ENCODE measurements at regions not wholly inside any gene's neighbourhood (a gene's known extent, or its start where the extent isn't known, plus 50 kb on each side); places are given as distances from the start of the nearest gene placed in this dataset.

DNA sequence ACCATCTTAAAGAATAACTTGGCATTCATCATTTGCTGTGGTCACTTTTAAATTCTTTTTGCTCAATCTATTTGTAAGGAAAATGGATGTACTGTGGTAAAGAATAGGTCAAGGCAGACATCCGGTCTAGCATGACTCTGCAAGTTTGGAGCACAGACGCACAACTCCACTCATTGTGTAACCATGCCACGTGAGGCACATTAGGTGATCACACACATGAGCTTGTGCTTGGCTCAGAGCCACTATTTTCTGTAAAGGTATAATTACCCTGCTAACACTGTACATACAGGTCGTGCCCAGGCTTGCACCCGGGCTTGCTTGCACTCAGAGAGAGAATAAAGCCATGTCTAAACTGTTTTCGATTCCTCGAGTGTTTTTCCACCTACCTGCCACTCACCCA is 1289.1 kb upstream of the ADGRB3 start:
- Histone ChIP-seq H3K79me2 (ENCODE audit: low read length) (no peaks in the 10 kb centered on the region), H3K27me3 (replicated peaks; ENCODE audit: insufficient read depth, low read length) (no peaks in the 10 kb centered on the region), H3F3A (ENCODE audit: insufficient read depth, low read length) (no peaks in the 10 kb centered on the region), H3K36me3 (replicated peaks; ENCODE audit: insufficient read depth, low read length) (no peaks in the 10 kb centered on the region), H3K4me2 (ENCODE audit: low read depth, low read length) (no peak overlapping the region), H3K4me1 (ENCODE audit: low read length) (no peaks in the 10 kb centered on the region), H4K20me1 (ENCODE audit: insufficient read depth, low read length) (no peaks in the 10 kb centered on the region), H3K9me2 (replicated peaks; ENCODE audit: insufficient read depth, low read length) (no peaks in the 10 kb centered on the region; the same call in 1 of the 2 replicates), H3K9me3 (replicated peaks; ENCODE audit: insufficient read depth, low read length) (no peaks in the 10 kb centered on the region), H2AFZ (ENCODE audit: low read length) (no peak overlapping the region), H3K9ac (ENCODE audit: low read length) (no peak overlapping the region), H3K4me3 (ENCODE audit: low read length) (no peak overlapping the region), H3K27ac (ENCODE audit: low read length) (no peak overlapping the region)
- TF ChIP-seq EZH2 (optimal IDR thresholded peaks at IDR 0.05; ENCODE audit: low read depth, low read length) (no peak), CTCF (IDR thresholded peaks at IDR 0.05; ENCODE audit: low read length) (no peak), EZH2phosphoT487 (IDR thresholded peaks at IDR 0.05; ENCODE audit: low read length) (no peak)
- no peak for DNase-seq

DNA sequence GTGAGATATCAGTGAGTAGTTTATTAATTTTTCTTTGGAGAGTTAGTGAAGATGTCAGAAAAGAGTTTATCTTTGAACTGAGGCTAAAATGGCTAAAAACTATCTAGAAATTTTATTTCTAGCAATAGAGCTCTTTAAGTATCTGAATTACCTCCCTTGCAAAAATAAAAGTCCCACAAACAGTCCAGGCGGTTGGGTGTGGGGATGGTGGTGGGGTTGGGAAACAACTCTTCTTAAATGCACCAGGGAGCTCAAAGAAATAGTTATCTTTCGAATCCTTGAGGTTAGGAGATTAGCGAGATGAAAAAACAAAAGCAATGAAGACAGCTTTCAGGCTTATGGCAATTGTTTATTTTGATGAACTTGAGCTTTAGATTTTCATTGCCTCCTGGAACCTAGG is 1299.1 kb upstream of the ADGRB3 start:
- no peaks in the 10 kb centered on the region for H4K20me1 ChIP-seq (ENCODE audit: insufficient read depth, low read length)
- no peaks in the 10 kb centered on the region for H3K27me3 ChIP-seq (replicated peaks; ENCODE audit: insufficient read depth, low read length)
- H2AFZ ChIP-seq (ENCODE audit: low read length): no peak overlapping the region
- H3K9ac ChIP-seq (ENCODE audit: low read length): no peak overlapping the region
- no peaks in the 10 kb centered on the region for H3K9me3 ChIP-seq (replicated peaks; ENCODE audit: insufficient read depth, low read length)
- H3K4me1 ChIP-seq (ENCODE audit: low read length): no peaks in the 10 kb centered on the region
- no peak overlapping the region for H3K4me3 ChIP-seq (ENCODE audit: low read length)
- no peaks in the 10 kb centered on the region for H3F3A ChIP-seq (ENCODE audit: insufficient read depth, low read length)
- H3K9me2 ChIP-seq (replicated peaks; ENCODE audit: insufficient read depth, low read length): no peaks in the 10 kb centered on the region
- H3K27ac ChIP-seq (ENCODE audit: low read length): no peak overlapping the region
- H3K4me2 ChIP-seq (ENCODE audit: low read depth, low read length): no peak overlapping the region
- no peak for TF ChIP-seq CTCF (IDR thresholded peaks at IDR 0.05; ENCODE audit: low read length)
- no peak for TF ChIP-seq EZH2phosphoT487 (IDR thresholded peaks at IDR 0.05; ENCODE audit: low read length)
- TF ChIP-seq EZH2 (optimal IDR thresholded peaks at IDR 0.05; ENCODE audit: low read depth, low read length): no peak
- H3K79me2 ChIP-seq (ENCODE audit: low read length): no peaks in the 10 kb centered on the region
- no peak for DNase-seq
- H3K36me3 ChIP-seq (replicated peaks; ENCODE audit: insufficient read depth, low read length): no peaks in the 10 kb centered on the region

DNA sequence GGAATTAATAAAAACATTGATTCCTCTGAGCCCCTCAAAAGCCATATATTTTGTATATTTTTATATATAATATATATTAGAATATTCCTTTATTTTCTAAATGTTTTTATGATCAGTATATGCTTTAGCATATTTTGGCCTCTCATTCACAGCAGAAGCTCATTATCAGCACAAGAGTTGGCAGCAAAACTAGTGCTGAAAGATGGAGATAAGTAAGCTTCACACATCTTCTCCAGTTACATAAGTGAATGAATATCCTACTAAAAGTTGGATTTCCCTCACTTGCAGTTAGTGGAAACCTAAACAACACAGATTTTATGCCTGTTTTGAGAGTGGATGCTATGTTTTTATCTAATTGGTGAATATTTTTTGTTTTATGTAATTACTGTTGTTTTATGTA is 1303.8 kb upstream of the ADGRB3 start:
- no peaks in the 10 kb centered on the region for H3K9me2 ChIP-seq (replicated peaks; ENCODE audit: insufficient read depth, low read length)
- H3K27ac ChIP-seq (ENCODE audit: low read length): no peak overlapping the region
- H3K79me2 ChIP-seq (ENCODE audit: low read length): no peaks in the 10 kb centered on the region
- H4K20me1 ChIP-seq (ENCODE audit: insufficient read depth, low read length): no peaks in the 10 kb centered on the region
- H3K27me3 ChIP-seq (replicated peaks; ENCODE audit: insufficient read depth, low read length): no peaks in the 10 kb centered on the region
- H3K4me2 ChIP-seq (ENCODE audit: low read depth, low read length): no peak overlapping the region
- no peak overlapping the region for H3K4me3 ChIP-seq (ENCODE audit: low read length)
- H3F3A ChIP-seq (ENCODE audit: insufficient read depth, low read length): no peaks in the 10 kb centered on the region
- no peak for DNase-seq
- H3K9me3 ChIP-seq (replicated peaks; ENCODE audit: insufficient read depth, low read length): no peaks in the 10 kb centered on the region
- no peak overlapping the region for H3K9ac ChIP-seq (ENCODE audit: low read length)
- no peaks in the 10 kb centered on the region for H3K36me3 ChIP-seq (replicated peaks; ENCODE audit: insufficient read depth, low read length)
- no peak overlapping the region for H2AFZ ChIP-seq (ENCODE audit: low read length)
- TF ChIP-seq EZH2phosphoT487 (IDR thresholded peaks at IDR 0.05; ENCODE audit: low read length): no peak
- no peak for TF ChIP-seq EZH2 (optimal IDR thresholded peaks at IDR 0.05; ENCODE audit: low read depth, low read length)
- no peak for TF ChIP-seq CTCF (IDR thresholded peaks at IDR 0.05; ENCODE audit: low read length)
- H3K4me1 ChIP-seq (ENCODE audit: low read length): no peaks in the 10 kb centered on the region
